GM12878 (cell line): ENCODE measurements at regions not wholly inside any gene's neighbourhood (a gene's known extent, or its start where the extent isn't known, plus 50 kb on each side); places are given as distances from the start of the nearest gene placed in this dataset.

Experiments used
- ATAC-seq: fragments of 200-7000 bp; cut with Tn5 transposase; 3 replicates; pipeline ENCODE4 v1.9.1; 2020; ENCODE audit warnings: mild to moderate bottlenecking, moderate library complexity
- BruUV-seq: library from RNA; stranded (reverse); fragments of 400-500 nt; replicated peaks from 2 replicates; lab custom pipeline; 2021; lab: Mats Ljungman, UMichigan
- CTCF ChIA-PET: fragments of 300-600 bp; sonication (Branson Sonifier 250); formaldehyde crosslinking; extraction: SDS; loops from one replicate; lab custom pipeline; 2021; ENCODE audit warnings: inconsistent platforms; lab: Yijun Ruan, JAX
- POLR2A ChIA-PET: fragments of 350-600 bp; formaldehyde crosslinking; extraction: SDS; loops from one replicate; lab custom pipeline; 2021; ENCODE audit warnings: inconsistent platforms; lab: Charles Lee
- RAD21 ChIA-PET: fragments of 300-600 bp; sonication (Branson Sonifier 250); formaldehyde crosslinking; loops from one replicate; lab custom pipeline; 2023; ENCODE audit warnings: antibody characterized with exemption; ENCODE audit not compliant: unreplicated experiment; lab: Charles Lee
- SMC1A ChIA-PET: fragments of 300-600 bp; sonication (Branson Sonifier 250); formaldehyde crosslinking; loops from one replicate; lab custom pipeline; 2023; ENCODE audit not compliant: unreplicated experiment, uncharacterized antibody; lab: Charles Lee
- DNase-seq: peaks from one replicate; pipeline ENCODE4 v3.0.0-alpha.2; 2011; ENCODE audit warnings: low read depth, low spot score
- FAIRE-seq: peaks from 3 replicates; lab custom pipeline; 2011; peaks lifted over from hg19 to GRCh38; lab: Jason Lieb, UNC
- H2AFZ ChIP-seq: 2 replicates; pipeline ENCODE4 v1.6.0; 2011; ENCODE audit warnings: low read depth, low read length, control low read depth; ENCODE audit not compliant: control insufficient read depth
- H3K27ac ChIP-seq: 2 replicates; pipeline ENCODE4 v1.5.1; 2011; ENCODE audit warnings: control low read depth; ENCODE audit not compliant: control insufficient read depth, insufficient read depth
- H3K27me3 ChIP-seq, 2 experiments: replicated peaks in 1 of 2; 2 replicates each; pipeline versions ENCODE4 v1.6.0 to v1.6.1; 2011; ENCODE audit warnings: low read length in 1 of 2; ENCODE audit not compliant: control insufficient read depth in 2 of 2, insufficient read depth in 2 of 2
- H3K36me3 ChIP-seq, 2 experiments: 2 replicates each; pipeline ENCODE4 v1.5.1; 2011; ENCODE audit warnings: low read length in 1 of 2; ENCODE audit not compliant: control insufficient read depth in 2 of 2, insufficient read depth in 2 of 2
- H3K4me1 ChIP-seq: 2 replicates; pipeline ENCODE4 v1.6.1; 2011; ENCODE audit warnings: mild to moderate bottlenecking, low read length, moderate library complexity, mixed read lengths; ENCODE audit not compliant: control insufficient read depth, insufficient read depth
- H3K4me2 ChIP-seq: 2 replicates; pipeline ENCODE4 v1.6.0; 2011; ENCODE audit warnings: control low read depth; ENCODE audit not compliant: control insufficient read depth, insufficient read depth
- H3K4me3 ChIP-seq: fragments of 200-600 bp; sonication (generic); 2 replicates; pipeline ENCODE4 v1.5.1; 2016
- H3K79me2 ChIP-seq: 2 replicates; pipeline ENCODE4 v1.6.0; 2011; ENCODE audit warnings: low read length; ENCODE audit not compliant: control insufficient read depth, insufficient read depth
- H3K9ac ChIP-seq: 2 replicates; pipeline ENCODE4 v1.8.0; 2011; ENCODE audit warnings: low read length, control low read depth, mixed read lengths; ENCODE audit not compliant: control insufficient read depth, insufficient read depth
- H3K9me3 ChIP-seq: replicated peaks from 3 replicates; pipeline ENCODE4 v1.5.1; 2011; ENCODE audit warnings: mild to moderate bottlenecking, low read length; ENCODE audit not compliant: control insufficient read depth, insufficient read depth
- H4K20me1 ChIP-seq: 2 replicates; pipeline ENCODE4 v1.6.0; 2011; ENCODE audit not compliant: control insufficient read depth, insufficient read depth
- BMI1 ChIP-seq: fragments of 450-650 bp; IDR thresholded peaks from 2 replicates; pipeline ENCODE4 v1.6.1; 2016; ENCODE audit warnings: mild to moderate bottlenecking, moderate library complexity, borderline replicate concordance
- CBX5 ChIP-seq: sonication (generic); IDR thresholded peaks from 2 replicates; pipeline ENCODE4 v1.6.1; 2016; ENCODE audit warnings: low read depth, moderate library complexity, mild to moderate bottlenecking, inconsistent platforms
- E2F4 ChIP-seq: IDR thresholded peaks from 2 replicates; pipeline ENCODE4 v1.6.1; 2012; ENCODE audit warnings: low read depth, low read length, improper control_type of control experiment
- GATAD2B ChIP-seq: fragments of 450-650 bp; conservative IDR thresholded peaks from 2 replicates; pipeline ENCODE4 v1.6.1; 2017; ENCODE audit warnings: low read depth, mild to moderate bottlenecking, moderate library complexity
- IRF5 ChIP-seq: fragments of 450-650 bp; IDR thresholded peaks from 2 replicates; pipeline ENCODE4 v1.6.1; 2017; ENCODE audit warnings: borderline replicate concordance
- MAX ChIP-seq: IDR thresholded peaks from 2 replicates; pipeline ENCODE4 v1.6.1; 2012; ENCODE audit warnings: low read depth, low read length, improper control_type of control experiment
- MEF2A ChIP-seq: IDR thresholded peaks from 2 replicates; pipeline ENCODE4 v1.6.1; 2011; ENCODE audit warnings: low read depth, mild to moderate bottlenecking, low read length, moderate library complexity; ENCODE audit not compliant: insufficient read depth
- MLLT1 ChIP-seq: fragments of 450-650 bp; IDR thresholded peaks from 2 replicates; pipeline ENCODE4 v1.6.1; 2016; ENCODE audit warnings: mild to moderate bottlenecking
- MYC ChIP-seq: IDR thresholded peaks from 2 replicates; pipeline ENCODE4 v1.6.1; 2011; ENCODE audit warnings: mild to moderate bottlenecking, low read length, moderate library complexity, inconsistent platforms; ENCODE audit not compliant: insufficient read depth, insufficient replicate concordance, insufficient read length, severe bottlenecking
- NFYB ChIP-seq: IDR thresholded peaks from 2 replicates; pipeline ENCODE4 v1.6.1; 2011; ENCODE audit warnings: low read depth, mild to moderate bottlenecking, low read length, improper control_type of control experiment, moderate library complexity; ENCODE audit not compliant: insufficient read depth
- RB1 ChIP-seq: fragments of 450-650 bp; formaldehyde crosslinking; IDR thresholded peaks from 2 replicates; pipeline ENCODE4 v1.6.1; 2017; ENCODE audit warnings: mild to moderate bottlenecking, borderline replicate concordance
- SUZ12 ChIP-seq: fragments of 200-600 bp; sonication (generic); IDR thresholded peaks from one replicate; pipeline ENCODE4 v1.6.1; 2018; ENCODE audit warnings: antibody characterized with exemption, mild to moderate bottlenecking; ENCODE audit not compliant: unreplicated experiment
- WRNIP1 ChIP-seq: IDR thresholded peaks from 2 replicates; pipeline ENCODE4 v1.6.1; 2011; ENCODE audit warnings: low read depth, low read length, improper control_type of control experiment, borderline replicate concordance
- ZBED1 ChIP-seq: IDR thresholded peaks from 2 replicates; pipeline ENCODE4 v1.6.1; 2016; ENCODE audit warnings: borderline replicate concordance
- ZNF217 ChIP-seq: fragments of 450-650 bp; IDR thresholded peaks from 2 replicates; pipeline ENCODE4 v1.6.1; 2017; ENCODE audit warnings: antibody characterized with exemption, mild to moderate bottlenecking
- WGBS: methylation state at CpG from one replicate; pipeline ENCODE4 v1.1.6; 2016; ENCODE audit warnings: low lambda C conversion rate; ENCODE audit not compliant: insufficient replicate concordance, insufficient coverage; ENCODE audit errors: missing lambda C conversion rate; 5-methylcytosine and 5-hydroxymethylcytosine counted together
- in situ Hi-C: fragments of 300-500 bp; cut with MboI; formaldehyde crosslinking; loops from 9 replicates; pipeline ENCODE4 v1.14.3; 2018; ENCODE audit warnings: mixed read lengths
- intact Hi-C: fragments of 100-400 bp; cut with micrococcal nuclease; formaldehyde crosslinking; loops from one replicate; pipeline ENCODE4 v1.14.2; 2022; ENCODE audit not compliant: unreplicated experiment

- Histone ChIP-seq H3K27me3 (peaks cover 2 to 3% of the 10 kb centered on the region in 2 experiments; a peak in 3 of 4 replicates), H3K79me2 (no peaks in the 10 kb centered on the region), H3K9me3 (no peaks in the 10 kb centered on the region), H3K36me3 (no peaks in the 10 kb centered on the region), H3K9ac (no peak overlapping the region), H3K4me3 (no peak overlapping the region), H3K4me2 (no peak overlapping the region), H3K4me1 (no peaks in the 10 kb centered on the region), H4K20me1 (no peaks in the 10 kb centered on the region), H2AFZ (no peak overlapping the region), H3K27ac (no peak overlapping the region)
- no peak for DNase-seq
- WGBS = 37% methylated on average over 2 of the region's 2 CpGs
- SMC1A ChIA-PET = no interaction called here
- RAD21 ChIA-PET = no interaction called here
- in situ Hi-C loops (no loop called here), intact Hi-C loops (no loop called here)
- ATAC-seq = no peak
- FAIRE-seq = no peak
- BruUV-seq = no TSS peak
- POLR2A ChIA-PET = no interaction called here
- CTCF ChIA-PET = no interaction called here
- TF ChIP-seq RB1 (no peak), MLLT1 (no peak)
Observed at GRCh38 chr18:57853864-57854263, 50.7 kb upstream of the ATP8B1 start.

GRCh38 chr18:57853133-57853532 is 50.0 kb upstream of the ATP8B1 start:
- Histone ChIP-seq H3K9ac (no peak overlapping the region), H3K79me2 (no peaks in the 10 kb centered on the region), H2AFZ (no peak overlapping the region), H3K9me3 (no peaks in the 10 kb centered on the region), H3K4me3 (no peak overlapping the region), H3K4me1 (no peaks in the 10 kb centered on the region), H3K27me3 (peaks cover 0 to 2% of the 10 kb centered on the region in 2 experiments; a peak in 2 of 4 replicates), H3K36me3 (no peaks in the 10 kb centered on the region), H4K20me1 (no peaks in the 10 kb centered on the region), H3K27ac (no peak overlapping the region), H3K4me2 (no peak overlapping the region)
- in situ Hi-C loops (no loop called here), intact Hi-C loops (no loop called here)
- BruUV-seq = no TSS peak
- POLR2A ChIA-PET = no interaction called here
- SMC1A ChIA-PET = no interaction called here
- 100% methylated on average over 3 of the region's 3 CpGs for WGBS
- FAIRE-seq = no peak
- RAD21 ChIA-PET = no interaction called here
- no peak for DNase-seq
- no peak for ATAC-seq
- CTCF ChIA-PET = interaction anchor here (0.9 kb wide), 1 partner anchor 9 kb away, joined by 3 read pairs; no protein-coding TSS in a partner anchor
- no peak for TF ChIP-seq E2F4
- no peak for TF ChIP-seq ZBED1
- no peak for TF ChIP-seq BMI1
- TF ChIP-seq CBX5 = no peak
- TF ChIP-seq NFYB = no peak
- no peak for TF ChIP-seq SUZ12
- TF ChIP-seq MEF2A = no peak
- TF ChIP-seq WRNIP1 = no peak
- no peak for TF ChIP-seq MAX
- no peak for TF ChIP-seq MYC
- no peak for TF ChIP-seq IRF5
- TF ChIP-seq GATAD2B = no peak
- no peak for TF ChIP-seq ZNF217
